AG04449 (cell line): ENCODE measurements at regions not wholly inside any gene's neighbourhood (a gene's known extent, or its start where the extent isn't known, plus 50 kb on each side); places are given as distances from the start of the nearest gene placed in this dataset.

Source experiments
- CTCF ChIA-PET: fragments of 350-600 bp; formaldehyde crosslinking; extraction: SDS; loops from one replicate; lab custom pipeline; 2021; ENCODE audit warnings: antibody characterized with exemption; lab: Yijun Ruan, JAX
- POLR2A ChIA-PET: fragments of 400-600, 350-600 bp; formaldehyde crosslinking; extraction: SDS; loops from one replicate; lab custom pipeline; 2020; ENCODE audit warnings: antibody characterized with exemption, inconsistent platforms; lab: Yijun Ruan, JAX
- DNase-seq: peaks from one replicate; pipeline ENCODE4 v3.0.0-alpha.2; 2010; ENCODE audit warnings: low read depth, low spot score
- H3K4me3 ChIP-seq: 2 replicates; pipeline ENCODE4 v1.5.1; 2011; ENCODE audit warnings: low read depth, mild to moderate bottlenecking, control low read depth, low read length
- CTCF ChIP-seq: IDR thresholded peaks from one replicate; pipeline ENCODE4 v1.5.1; 2011; ENCODE audit warnings: mild to moderate bottlenecking, moderate library complexity, low read length, control low read depth, inconsistent platforms; ENCODE audit not compliant: insufficient read depth; ENCODE audit errors: missing control alignments

GRCh38 chr5:174336479-174336878, 291.0 kb downstream of the NSG2 start:
- CTCF ChIA-PET: interaction anchor here (0.8 kb wide), 1 partner anchor 9 kb away, joined by 3 read pairs; no protein-coding TSS in a partner anchor
- H3K4me3 ChIP-seq: no peak overlapping the region
- POLR2A ChIA-PET: no interaction called here
- no peak for TF ChIP-seq CTCF
- DNase-seq: no peak

- ChIA-PET CTCF (interaction anchor here (0.8 to 1.9 kb wide), 4 partner anchors 9 to 20 kb away, joined by 3 to 6 read pairs (median 4); no protein-coding TSS in a partner anchor), POLR2A (no interaction called here)
- no peak overlapping the region; the same call in 1 of the 2 replicates for H3K4me3 ChIP-seq
- no peak for TF ChIP-seq CTCF
- no peak for DNase-seq
Observed at GRCh38 chr5:174337276-174338184, 292.0 kb downstream of the NSG2 start.

- no peak for DNase-seq
- no peak overlapping the region for H3K4me3 ChIP-seq
- no peak for TF ChIP-seq CTCF
- ChIA-PET POLR2A (no interaction called here), CTCF (interaction anchor here (1.1 to 1.9 kb wide), 3 partner anchors 10 to 21 kb away, joined by 3 to 6 read pairs (median 4); no protein-coding TSS in a partner anchor)
Observed at GRCh38 chr5:174338185-174339010, 292.9 kb downstream of the NSG2 start.

GRCh38 chr5:174339130-174339529, 293.6 kb downstream of the NSG2 start:
- no peak for TF ChIP-seq CTCF
- no peak overlapping the region for H3K4me3 ChIP-seq
- no peak for DNase-seq
- ChIA-PET CTCF (interaction anchor here (1.9 kb wide), 1 partner anchor 22 kb away, joined by 6 read pairs; no protein-coding TSS in a partner anchor), POLR2A (no interaction called here)

GRCh38 chr5:174340226-174340625, 294.7 kb downstream of the NSG2 start:
- peak; percentile 23 for DNase-seq
- ChIA-PET POLR2A (no interaction called here), CTCF (interaction anchor here (0.8 to 1.8 kb wide), 5 partner anchors 9 to 594 kb away, joined by 3 to 8 read pairs (median 4); no protein-coding TSS in a partner anchor)
- TF ChIP-seq CTCF: no peak
- H3K4me3 ChIP-seq: no peak overlapping the region
